GM23248 (cell line): ENCODE measurements at regions not wholly inside any gene's neighbourhood (a gene's known extent, or its start where the extent isn't known, plus 50 kb on each side); places are given as distances from the start of the nearest gene placed in this dataset.

Source experiments
- EZH2 ChIP-seq: fragments of 200-600 bp; sonication (generic); IDR thresholded peaks from 2 replicates; pipeline ENCODE4 v1.6.1; 2018; ENCODE audit warnings: antibody characterized with exemption, mild to moderate bottlenecking; ENCODE audit not compliant: insufficient read depth, poor library complexity, severe bottlenecking
- EZH2phosphoT487 ChIP-seq: fragments of 200-600 bp; sonication (generic); IDR thresholded peaks from 2 replicates; pipeline ENCODE4 v1.6.1; 2018; ENCODE audit warnings: antibody characterized with exemption, moderate library complexity, mild to moderate bottlenecking, low read depth; ENCODE audit not compliant: insufficient read depth

- TF ChIP-seq EZH2: no peak
- TF ChIP-seq EZH2phosphoT487: no peak
These were observed 162.5 kb upstream of the TBL1XR1 start for GRCh38 chr3:177359593-177360357.
